GM03348 (cell line): ENCODE measurements at regions not wholly inside any gene's neighbourhood (a gene's known extent, or its start where the extent isn't known, plus 50 kb on each side); places are given as distances from the start of the nearest gene placed in this dataset.
"Not testable (repeated sequence)": the region's sequence is repeated elsewhere in the genome, so short reads cannot be mapped to it uniquely, and the experiment has no call there.

Source experiments
- DNase-seq: peaks from one replicate; pipeline ENCODE4 v3.0.0; 2012; ENCODE audit warnings: low spot score

DNA sequence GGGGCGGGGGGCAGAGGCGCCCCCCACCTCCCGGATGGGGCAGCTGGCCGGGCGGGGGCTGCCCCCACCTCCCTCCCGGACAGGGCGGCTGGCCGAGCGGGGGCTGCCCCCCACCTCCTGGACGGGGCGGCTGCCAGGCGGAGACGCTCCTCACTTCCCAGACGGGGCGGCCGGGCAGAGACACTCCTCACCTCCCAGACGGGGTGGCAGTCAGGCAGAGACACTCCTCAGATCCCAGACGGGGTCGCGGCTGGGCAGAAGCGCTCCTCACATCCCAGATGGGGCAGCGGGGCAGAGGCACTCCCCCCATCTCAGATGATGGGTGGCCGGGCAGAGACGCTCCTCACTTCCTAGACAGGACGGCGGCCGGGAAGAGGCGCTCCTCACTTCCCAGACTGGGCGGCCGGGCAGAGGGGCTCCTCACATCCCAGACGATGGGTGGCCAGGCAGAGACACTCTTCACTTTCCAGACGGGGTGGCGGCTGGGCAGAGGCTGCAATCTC, 240.1 kb downstream of the NPIPA7 start:
- DNase-seq, result not testable (repeated sequence)

DNA sequence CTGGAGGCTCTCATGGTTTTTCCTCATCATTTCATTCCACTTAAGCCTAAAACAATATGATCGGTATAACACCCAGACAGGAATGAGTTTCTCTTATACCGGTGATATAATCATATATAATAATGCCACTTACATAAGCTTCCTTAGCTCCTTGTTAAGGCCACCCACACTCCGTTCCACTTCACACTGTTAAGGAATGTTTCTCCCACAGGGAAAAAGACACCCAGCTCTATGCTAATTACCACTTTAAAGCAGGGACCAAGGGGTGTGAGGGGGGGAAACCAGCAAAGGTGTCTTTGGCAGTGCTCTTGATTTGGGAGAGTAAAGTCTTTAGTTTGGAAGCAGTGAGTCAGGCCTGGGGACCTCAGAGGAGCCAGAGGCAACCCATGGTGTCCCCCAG, 245.4 kb downstream of the NPIPA7 start:
- DNase-seq, result not testable (repeated sequence)

DNA sequence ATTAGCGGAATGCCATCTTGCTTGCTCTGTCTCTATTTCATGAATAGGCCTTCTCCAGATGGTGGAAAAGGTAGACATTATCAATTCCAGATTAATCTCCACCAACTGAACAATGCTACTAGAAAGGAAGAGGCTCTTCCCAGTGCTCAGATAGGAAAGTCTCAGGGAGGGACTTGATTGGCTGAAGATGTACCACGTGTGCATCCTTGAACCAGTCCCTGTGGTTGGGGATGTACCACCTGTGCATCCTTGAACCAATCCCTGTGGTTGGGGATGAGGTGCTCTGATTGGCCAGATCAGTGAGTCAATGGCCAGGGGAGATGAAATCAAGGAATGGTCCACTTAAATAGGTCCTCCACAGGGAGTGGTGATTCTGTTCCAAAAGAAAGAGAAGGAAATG, 246.2 kb downstream of the NPIPA7 start:
- not testable (repeated sequence) for DNase-seq

DNA sequence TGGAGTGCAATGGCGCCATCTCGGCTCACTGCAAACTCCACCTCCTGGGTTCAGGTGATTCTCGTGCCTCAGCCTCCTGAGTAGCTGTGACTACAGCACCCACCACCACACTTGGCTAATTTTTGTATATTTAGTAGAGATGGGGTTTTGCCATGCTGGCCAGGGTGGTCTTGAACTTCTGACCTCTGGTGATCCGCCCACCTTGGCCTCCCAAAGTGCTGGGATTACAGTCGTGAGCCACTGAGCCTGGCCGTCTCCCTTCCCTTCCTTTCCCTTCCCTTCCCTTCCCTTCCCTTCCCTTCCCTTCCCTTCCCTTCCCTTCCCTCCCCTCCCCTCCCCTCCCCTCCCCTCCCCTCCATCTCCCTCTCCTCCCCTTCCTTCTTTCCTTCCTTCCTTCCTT, 248.9 kb downstream of the NPIPA7 start:
- not testable (repeated sequence) for DNase-seq

DNA sequence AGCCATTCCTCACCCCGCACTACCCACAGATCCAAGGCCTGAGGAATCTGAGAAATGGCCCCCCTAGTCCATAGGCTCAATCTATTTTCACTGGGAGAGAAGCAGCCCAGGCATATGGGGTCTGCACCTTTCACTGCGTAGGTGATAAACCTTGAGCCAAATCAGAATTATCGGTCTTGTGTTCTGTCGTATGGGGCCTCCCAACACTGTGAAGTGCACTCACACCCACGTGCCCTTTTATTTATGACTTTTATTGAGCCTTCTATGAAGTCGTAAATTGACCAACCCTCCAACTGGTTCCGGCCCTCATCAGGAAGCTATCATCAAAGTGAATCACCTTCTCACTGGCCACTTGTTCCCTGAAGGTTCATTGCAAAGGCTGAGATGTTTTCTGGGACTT, 259.3 kb downstream of the NPIPA7 start:
- DNase-seq, result not testable (repeated sequence)

DNA sequence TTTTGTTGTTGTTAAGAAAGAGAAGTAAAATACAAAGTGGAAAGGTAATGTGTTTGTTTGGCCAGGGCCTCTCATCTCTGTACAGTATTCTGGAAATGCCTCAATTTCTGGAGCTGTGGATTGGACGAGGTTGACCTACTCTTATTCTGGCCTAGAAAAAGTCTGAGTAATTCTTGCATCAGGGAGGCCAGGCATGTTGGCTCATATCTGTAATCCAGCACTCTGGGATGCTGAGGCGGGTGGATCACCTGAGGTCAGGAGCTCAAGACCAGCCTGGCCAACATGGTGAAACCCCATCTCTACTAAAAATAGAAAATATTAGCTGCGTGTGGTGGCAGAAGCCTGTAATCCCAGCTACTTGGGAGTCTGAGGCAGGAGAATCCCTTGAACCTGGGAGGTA, 259.8 kb downstream of the NPIPA7 start:
- not testable (repeated sequence) for DNase-seq

DNA sequence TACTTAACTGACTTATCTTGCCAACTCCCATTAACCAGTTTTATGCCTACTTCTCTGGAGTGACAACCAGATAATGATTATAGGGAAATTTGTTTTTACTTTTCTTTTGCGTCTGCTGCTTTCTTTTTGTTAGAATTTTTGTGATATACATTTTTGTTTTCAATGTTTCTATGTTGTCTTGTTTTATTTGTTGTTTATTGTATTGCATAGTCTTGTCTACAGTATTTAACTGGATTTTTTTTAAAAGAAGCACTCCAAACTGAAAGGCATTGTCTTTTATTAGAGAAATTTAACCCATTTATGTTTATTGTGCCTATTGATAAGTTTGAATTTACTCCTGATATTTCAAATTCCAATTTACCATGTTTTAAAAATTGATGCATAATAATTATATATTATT, 264.9 kb downstream of the NPIPA7 start:
- not testable (repeated sequence) for DNase-seq

DNA sequence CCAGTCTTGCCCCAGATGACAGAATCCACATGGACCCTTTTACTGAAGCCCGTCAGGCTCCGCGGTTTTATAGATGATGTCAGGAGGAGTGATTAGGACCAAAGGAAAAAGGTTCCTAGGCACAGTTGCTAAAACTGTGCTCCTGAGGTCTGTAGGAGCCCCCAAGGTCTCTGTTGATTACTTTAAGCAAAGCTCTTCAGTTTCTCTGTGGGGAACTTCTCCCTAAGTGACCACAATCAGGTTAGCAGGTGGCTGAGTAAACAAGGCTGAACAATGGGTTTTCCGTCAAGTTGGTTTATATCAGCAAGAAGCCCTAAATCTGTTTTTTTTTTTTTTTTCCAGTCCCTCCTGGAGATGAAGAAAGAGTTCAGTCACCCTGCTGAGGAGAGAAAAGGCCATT, 269.1 kb downstream of the NPIPA7 start:
- not testable (repeated sequence) for DNase-seq

DNA sequence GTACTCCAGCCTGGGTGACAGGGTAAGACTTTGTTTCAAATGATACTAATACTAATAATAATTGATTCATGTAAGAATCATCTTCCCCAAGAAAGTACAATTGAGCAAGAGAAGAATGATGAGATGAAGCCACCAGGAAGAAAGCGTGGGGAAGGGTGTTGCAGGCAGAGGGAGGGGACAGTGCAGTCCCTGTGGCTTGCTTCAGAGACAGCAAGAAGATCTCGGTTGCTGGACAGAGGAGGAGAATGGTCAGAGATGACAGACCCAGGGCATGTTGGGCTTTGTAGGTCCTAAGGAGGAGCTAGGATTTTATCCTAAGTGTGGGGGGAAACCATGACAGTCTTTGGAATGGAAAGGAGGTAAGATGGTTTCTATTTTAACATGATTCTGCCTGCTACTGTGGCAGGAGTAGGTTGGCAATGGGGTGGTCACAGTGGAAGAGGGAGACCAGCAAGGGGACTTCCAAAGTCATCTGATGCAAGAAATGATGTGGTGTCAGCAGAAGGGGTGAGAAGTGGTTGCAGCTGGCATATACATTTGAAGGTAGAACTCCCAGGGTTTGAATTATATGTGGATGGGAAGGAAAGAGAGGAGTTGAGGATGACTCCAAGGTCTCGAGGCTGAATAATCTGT, 293.4 kb downstream of the NPIPA7 start:
- not testable (repeated sequence) for DNase-seq

DNA sequence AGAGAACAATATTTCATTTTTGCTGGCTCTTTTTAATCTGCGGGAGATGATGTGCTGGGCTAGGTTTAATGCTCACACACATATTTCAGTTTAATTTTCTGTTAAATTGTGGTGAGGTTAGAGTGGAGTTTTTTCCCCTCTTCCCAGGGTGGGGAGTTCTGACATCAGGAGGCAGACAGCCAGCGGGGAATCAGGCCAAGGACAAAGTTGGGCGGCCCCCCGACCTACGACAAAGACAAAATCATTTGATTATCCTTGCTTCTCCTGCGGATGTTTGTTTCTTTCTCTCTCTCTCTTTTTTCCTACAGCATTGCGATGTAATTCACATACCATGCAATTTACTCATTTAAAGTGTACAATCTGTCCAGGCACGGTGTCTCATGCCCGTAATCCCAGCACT, 295.9 kb downstream of the NPIPA7 start:
- DNase-seq, result not testable (repeated sequence)

DNA sequence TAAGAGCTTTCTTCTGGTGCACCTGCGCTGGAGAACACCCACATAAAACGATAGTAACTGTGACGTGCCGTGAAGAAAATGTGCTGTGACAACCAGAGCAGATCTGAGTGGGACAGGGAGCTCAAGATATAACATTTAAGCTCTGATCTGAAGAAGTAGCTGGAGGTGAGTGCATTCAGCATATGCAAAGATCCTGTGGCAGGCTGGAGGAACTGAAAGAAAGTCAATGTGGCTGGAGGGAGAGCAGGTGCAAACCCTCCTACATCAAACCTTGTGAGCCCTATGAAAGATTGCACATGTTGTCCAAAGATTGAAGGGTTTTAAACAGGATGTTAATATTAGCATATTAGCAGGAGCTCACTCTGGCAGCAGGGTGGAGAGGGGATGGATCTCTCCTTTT, 342.9 kb downstream of the NPIPA7 start:
- not testable (repeated sequence) for DNase-seq

DNA sequence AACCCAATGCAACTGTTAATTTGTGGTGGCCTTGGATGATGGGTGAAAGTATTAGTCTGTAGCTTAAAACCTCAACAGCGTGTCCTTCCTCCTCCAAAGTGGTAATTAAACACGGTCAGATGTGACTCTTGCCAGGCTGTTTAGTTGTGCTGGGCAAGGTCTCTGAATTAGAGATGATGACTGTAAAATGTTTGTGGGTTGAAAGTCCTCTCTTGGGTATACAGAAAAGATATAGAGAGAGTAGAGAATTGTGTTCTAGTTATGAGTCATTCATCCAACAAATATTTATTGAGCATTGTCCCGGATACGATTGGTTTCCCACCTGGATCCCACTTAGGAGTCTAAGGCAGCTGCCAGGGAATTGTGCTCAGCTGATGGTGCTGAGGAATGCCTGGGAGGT, 343.7 kb downstream of the NPIPA7 start:
- DNase-seq, result not testable (repeated sequence)

DNA sequence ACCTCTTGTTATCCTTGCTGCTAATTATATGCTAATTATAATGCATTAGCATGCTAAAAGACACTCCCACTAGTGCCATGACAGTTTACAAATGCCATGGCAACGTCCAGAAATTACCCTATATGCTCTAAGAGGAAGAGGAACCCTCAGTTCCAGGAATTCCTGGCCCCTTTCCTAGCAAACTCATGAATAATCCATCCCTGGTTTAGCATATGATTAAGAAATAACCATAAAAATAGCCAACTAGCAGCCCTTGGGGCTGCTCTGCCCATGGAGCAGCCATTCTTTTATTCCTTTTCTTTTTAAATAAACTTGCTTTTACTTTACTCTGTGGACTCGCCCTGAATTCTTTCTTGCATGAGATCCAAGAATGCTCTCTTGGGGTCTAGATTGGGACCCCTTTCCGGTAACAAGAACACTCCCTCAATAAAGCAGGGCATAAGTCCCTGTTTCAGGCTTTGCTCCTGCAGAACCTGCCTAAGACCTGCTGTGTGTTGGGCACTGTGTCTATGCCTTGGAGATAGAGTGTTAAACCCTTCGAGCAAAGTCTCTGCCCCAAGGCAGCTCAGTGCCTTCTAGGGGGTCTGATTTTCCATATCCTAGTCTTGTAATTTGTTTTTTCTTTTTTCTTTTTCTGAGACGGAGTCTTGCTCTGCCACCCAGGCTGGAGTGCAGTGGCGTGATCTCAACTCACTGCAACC, 345.0 kb downstream of the NPIPA7 start:
- DNase-seq, result not testable (repeated sequence)

DNA sequence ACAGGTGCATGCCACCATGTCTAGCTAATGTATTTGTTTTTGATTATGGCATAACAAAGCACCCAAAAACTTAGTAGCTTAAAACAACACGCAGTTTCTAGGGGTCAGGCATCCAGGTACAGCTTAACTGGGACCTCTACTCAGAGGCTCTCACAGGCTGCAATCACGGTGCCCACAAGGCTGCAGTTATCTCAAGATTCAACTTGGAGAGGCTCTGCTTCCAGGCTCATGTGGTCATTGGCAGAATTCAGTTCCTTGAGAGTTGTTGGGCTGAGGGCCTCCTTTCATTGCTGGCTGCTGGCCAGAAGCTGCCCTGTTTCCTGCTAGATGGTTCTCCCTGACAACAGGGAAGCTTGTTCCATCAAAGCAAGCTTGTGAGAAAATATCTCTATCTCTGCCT, 348.1 kb downstream of the NPIPA7 start:
- not testable (repeated sequence) for DNase-seq

DNA sequence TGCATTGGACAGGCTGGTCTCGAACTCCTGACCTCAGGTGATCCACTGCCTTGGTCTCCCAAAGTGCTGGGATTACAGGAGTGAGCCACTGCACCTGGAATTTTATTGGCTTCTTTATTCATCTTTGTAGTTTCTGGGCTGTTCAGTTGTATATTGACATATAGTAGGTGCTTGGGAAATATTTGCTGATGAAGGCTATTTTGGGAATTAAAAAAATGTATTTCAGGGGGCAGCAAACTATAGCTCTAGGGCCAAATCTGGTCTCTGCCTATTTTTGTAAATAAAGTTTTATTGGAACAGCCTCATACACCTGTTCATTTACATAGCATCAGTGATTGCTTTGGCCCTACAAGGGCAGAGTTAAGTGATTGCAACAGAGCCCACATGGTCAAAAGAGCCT, 363.6 kb downstream of the NPIPA7 start:
- not testable (repeated sequence) for DNase-seq

DNA sequence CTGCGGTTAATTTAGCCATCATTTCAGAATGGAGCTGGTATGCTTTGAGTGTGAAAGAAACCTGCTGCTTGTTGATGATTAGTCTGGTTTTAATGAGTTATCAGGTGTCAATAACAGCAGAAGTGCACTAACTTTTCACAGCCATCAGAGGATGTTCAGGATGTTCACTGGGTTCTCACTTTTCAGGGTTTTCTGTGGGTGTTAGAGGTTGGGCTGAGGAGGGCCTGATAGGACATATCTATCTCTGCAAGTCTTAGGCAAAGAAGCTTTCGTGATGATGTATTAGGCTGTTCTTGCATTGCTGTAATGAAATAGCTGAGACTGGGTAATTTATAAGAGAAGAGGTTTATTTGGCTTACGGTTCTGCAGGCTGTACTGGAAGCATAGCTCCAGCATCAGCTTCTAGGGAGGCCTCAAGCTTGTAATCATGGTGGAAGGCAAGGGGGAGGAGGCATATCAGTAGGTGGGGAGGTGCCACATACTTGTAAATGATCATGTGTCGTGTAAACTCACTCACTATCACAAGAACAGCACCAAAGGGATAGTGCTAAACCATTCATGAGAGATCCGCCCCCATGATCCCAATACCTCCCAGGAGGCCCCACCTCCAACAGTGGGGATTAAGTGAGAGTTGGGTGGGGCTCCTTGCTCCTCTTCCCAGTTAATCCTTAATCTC, 376.2 kb downstream of the NPIPA7 start:
- DNase-seq, result not testable (repeated sequence)

DNA sequence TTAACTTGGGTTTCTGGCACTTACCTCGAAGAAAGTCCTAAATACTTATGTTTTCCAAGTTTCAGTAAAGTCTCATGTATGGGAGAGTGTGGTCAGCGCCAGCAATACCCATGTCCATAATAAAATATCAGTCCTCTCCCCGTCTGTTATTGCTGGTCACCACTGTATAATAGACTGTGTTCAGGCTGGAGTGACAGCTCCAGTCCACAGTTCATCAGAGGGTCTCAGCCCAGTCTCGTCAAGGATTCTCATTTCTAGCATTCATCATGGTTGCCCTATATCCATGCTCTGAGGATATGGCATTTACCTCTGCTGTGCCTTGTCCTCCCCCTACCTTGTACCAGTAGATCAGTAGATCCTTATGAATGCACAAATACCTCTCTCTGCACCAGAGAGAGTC, 384.5 kb downstream of the NPIPA7 start:
- DNase-seq, result no peak

DNA sequence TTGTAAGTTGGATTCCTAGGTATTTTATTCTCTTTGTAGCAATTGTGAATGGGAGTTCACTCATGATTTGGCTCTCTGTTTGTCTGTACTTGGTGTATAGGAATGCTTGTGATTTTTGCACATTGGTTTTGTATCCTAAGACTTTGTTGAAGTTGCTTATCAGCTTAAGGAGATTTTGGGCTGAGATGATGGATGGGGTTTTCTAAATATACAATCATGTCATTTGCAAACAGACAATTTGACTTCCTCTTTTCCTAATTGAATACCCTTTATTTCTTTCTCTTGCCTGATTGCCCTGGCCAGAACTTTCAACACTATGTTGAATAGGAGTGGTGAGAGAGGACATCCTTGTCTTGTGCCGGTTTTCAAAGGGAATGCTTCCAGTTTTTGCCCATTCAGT, 391.8 kb downstream of the NPIPA7 start:
- DNase-seq, result not testable (repeated sequence)

DNA sequence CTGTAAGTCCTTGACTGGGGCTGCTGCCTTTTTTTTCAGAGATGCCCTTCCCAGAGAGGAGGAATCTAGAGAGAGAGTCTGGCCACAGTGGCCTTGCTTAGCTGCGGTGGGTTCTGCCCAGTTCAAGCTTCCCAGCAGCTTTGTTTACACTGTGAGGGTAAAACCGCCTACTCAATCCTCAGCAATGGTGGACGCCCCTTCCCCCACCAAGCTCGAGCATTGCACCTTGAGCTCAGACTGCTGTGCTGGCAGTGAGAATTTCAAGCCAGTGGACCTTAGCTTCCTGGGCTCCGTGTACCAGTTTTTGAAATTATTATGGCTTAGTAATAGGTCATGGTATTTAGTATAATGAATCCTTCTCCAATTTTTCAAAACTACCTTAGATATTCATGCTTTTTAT, 395.4 kb downstream of the NPIPA7 start:
- DNase-seq, result no peak

DNA sequence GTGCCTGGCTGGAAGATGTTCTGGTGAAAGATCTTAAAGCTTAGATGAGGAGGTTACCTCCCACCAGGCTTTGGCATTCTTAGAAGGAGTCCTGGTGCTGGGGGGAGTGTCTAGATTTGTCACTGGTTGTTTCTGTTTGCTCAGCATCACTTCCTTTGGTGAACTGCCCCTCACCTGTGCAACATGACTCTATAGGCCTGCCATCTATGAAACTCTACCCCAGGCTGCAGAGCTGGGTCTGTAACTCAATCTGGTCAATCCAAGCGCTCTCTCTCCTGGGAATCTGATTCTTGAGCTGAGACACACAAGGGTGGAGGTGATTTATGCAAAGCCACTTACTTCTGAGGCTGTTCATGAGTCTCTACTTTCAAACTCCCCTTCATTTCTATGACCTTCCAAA, 399.4 kb downstream of the NPIPA7 start:
- DNase-seq, result no peak

DNA sequence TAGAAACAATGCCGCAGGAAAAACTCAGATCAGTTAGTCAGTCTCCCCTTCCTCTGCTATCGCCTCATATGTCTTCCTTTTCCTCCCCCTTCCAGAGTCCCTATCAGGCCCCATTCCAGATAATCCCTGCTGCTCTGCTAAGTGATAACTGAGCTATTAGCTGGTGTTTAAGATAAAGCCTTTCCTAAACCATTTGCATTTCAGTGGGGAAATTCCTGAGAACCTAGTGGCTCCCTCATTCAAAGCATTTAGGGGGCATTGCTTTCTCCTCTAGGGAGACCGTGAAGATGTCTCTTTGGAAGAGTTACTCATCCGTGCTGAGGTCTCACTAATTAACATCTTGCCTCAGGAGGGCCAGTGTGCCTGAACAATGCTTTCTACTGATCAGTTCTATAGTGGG, 401.6 kb downstream of the NPIPA7 start:
- no peak for DNase-seq

DNA sequence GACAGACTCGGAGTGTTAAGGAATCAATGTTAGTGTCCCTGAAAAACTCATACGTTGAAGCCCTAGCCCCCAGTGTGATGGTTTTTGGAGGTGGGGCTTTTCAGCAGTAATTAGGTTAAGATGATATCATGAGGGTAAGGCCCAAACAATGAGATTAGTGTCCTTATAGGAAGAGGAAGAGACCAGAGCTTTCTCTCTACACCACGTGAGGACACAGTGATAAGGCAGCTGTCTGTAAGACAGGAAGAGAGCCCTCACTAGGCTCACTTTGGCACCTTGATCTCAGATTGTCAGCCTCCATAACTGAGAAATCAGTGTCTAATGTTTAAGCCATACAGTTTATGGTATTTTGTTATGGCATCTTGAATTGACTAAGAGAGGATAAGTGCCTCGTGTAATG, 403.2 kb downstream of the NPIPA7 start:
- DNase-seq, result no peak

DNA sequence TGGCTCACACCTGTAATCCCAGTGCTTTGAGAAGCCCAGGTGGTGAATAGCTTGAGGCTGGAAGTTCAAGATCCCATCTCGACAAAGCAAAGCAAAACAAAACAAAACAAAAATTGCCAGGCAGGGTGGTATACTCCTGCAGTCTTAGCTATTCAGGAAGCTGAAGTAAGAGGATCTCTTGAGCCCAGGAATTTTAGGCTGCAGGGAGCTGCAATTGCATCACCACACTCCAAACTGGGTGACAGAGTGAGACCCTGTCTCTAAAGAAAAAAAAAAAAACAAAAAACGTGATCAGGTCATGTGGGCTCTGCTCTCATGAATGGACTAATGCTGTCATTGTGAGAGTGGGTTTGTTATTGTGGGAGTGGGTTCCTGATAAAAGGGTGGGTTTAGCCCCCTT, 409.1 kb downstream of the NPIPA7 start:
- no peak for DNase-seq
